Suprapubic skin (tissue), 4 donors: ENCODE measurements at regions not wholly inside any gene's neighbourhood (a gene's known extent, or its start where the extent isn't known, plus 50 kb on each side); places are given as distances from the start of the nearest gene placed in this dataset.

Experiments
- DNase-seq, 2 donors: peaks; one replicate each; pipeline ENCODE4 v3.0.0-alpha.2; 2019; ENCODE audit warnings: low spot score in 2 of 2
- H3K27ac ChIP-seq: fragments of 200-600 bp; sonication (generic); one replicate; pipeline ENCODE4 v1.5.1; 2019
- H3K27me3 ChIP-seq: fragments of 200-600 bp; sonication (generic); one replicate; pipeline ENCODE4 v1.5.1; 2019
- H3K36me3 ChIP-seq: fragments of 200-600 bp; sonication (generic); one replicate; pipeline ENCODE4 v1.5.1; 2019
- H3K4me1 ChIP-seq: fragments of 200-600 bp; sonication (generic); one replicate; pipeline ENCODE4 v1.5.1; 2019
- H3K4me3 ChIP-seq: fragments of 200-600 bp; sonication (generic); one replicate; pipeline ENCODE4 v1.5.1; 2019; ENCODE audit warnings: mild to moderate bottlenecking
- H3K9me3 ChIP-seq: fragments of 200-600 bp; sonication (generic); one replicate; pipeline ENCODE4 v1.5.1; 2019
- CTCF ChIP-seq, 2 donors: fragments of 200-600 bp in 1 of 2; fragments of 450-650 bp in 1 of 2; sonication (generic) in 1 of 2; IDR thresholded peaks; one replicate each; pipeline ENCODE4 v1.5.1; 2016 to 2019; ENCODE audit warnings: antibody characterized with exemption in 2 of 2, mild to moderate bottlenecking in 1 of 2, moderate library complexity in 1 of 2
- EP300 ChIP-seq: sonication (generic); formaldehyde crosslinking; IDR thresholded peaks from one replicate; pipeline ENCODE4 v1.6.1; 2017; ENCODE audit warnings: antibody characterized with exemption
- POLR2A ChIP-seq, 2 donors: fragments of 450-650 bp; IDR thresholded peaks; one replicate each; pipeline ENCODE4 v1.6.1; 2017; ENCODE audit warnings: antibody characterized with exemption in 2 of 2, mild to moderate bottlenecking in 2 of 2, moderate library complexity in 2 of 2
- POLR2AphosphoS5 ChIP-seq, 3 donors: sonication (generic); formaldehyde crosslinking; IDR thresholded peaks; one replicate each; pipeline ENCODE4 v1.6.1; 2017; ENCODE audit warnings: antibody characterized with exemption in 3 of 3
- WGBS: methylation state at CpG from one replicate; pipeline ENCODE4 v1.1.5; 2018; 5-methylcytosine and 5-hydroxymethylcytosine counted together

GRCh38 chr9:16309469-16310271 lies 560.8 kb downstream of the BNC2 start:
- Histone ChIP-seq H3K27me3 (no peaks in the 10 kb centered on the region), H3K27ac (no peak overlapping the region)
- 48% methylated on average over 24 of the region's 24 CpGs for WGBS

GRCh38 chr9:16310278-16311110 lies 560.0 kb downstream of the BNC2 start:
- Histone ChIP-seq H3K36me3 (no peaks in the 10 kb centered on the region), H3K27me3 (no peaks in the 10 kb centered on the region), H3K4me3 (no peak overlapping the region), H3K9me3 (no peaks in the 10 kb centered on the region), H3K27ac (no peak overlapping the region), H3K4me1 (peaks cover 6% of the 10 kb centered on the region)
- 53% methylated on average over 26 of the region's 26 CpGs for WGBS
- TF ChIP-seq EP300 (no peak), CTCF (IDR thresholded peaks at IDR 0.05) (no peak), POLR2AphosphoS5 (IDR thresholded peaks at IDR 0.05) (no peak), POLR2A (IDR thresholded peaks at IDR 0.05) (no peak)
- no peak for DNase-seq

More at GRCh38 chr9:16309469-16310271, 560.8 kb downstream of the BNC2 start:
- no peak overlapping the region for H3K4me3 ChIP-seq
- no peaks in the 10 kb centered on the region for H3K36me3 ChIP-seq
- TF ChIP-seq CTCF (IDR thresholded peaks at IDR 0.05) (no peak), POLR2AphosphoS5 (IDR thresholded peaks at IDR 0.05) (no peak), EP300 (no peak), POLR2A (IDR thresholded peaks at IDR 0.05) (no peak)
- peaks cover 6% of the 10 kb centered on the region for H3K4me1 ChIP-seq
- DNase-seq: no peak
- H3K9me3 ChIP-seq: no peaks in the 10 kb centered on the region

- DNase-seq: no peak
- Histone ChIP-seq H3K4me3 (no peak overlapping the region), H3K27me3 (no peaks in the 10 kb centered on the region), H3K4me1 (peaks cover 6% of the 10 kb centered on the region), H3K27ac (no peak overlapping the region), H3K36me3 (no peaks in the 10 kb centered on the region), H3K9me3 (no peaks in the 10 kb centered on the region)
- WGBS: 69% methylated on average over 6 of the region's 6 CpGs
- TF ChIP-seq POLR2AphosphoS5 (IDR thresholded peaks at IDR 0.05): no peak
- TF ChIP-seq CTCF (IDR thresholded peaks at IDR 0.05): no peak
- no peak for TF ChIP-seq EP300
- TF ChIP-seq POLR2A (IDR thresholded peaks at IDR 0.05): no peak
These were observed 558.4 kb downstream of the BNC2 start for GRCh38 chr9:16312116-16312515.

GRCh38 chr9:16312962-16313546 lies 557.4 kb downstream of the BNC2 start:
- H3K4me1 ChIP-seq: peaks cover 6% of the 10 kb centered on the region
- 81% methylated on average over 10 of the region's 10 CpGs for WGBS
- DNase-seq: no peak
- no peaks in the 10 kb centered on the region for H3K27me3 ChIP-seq
- H3K27ac ChIP-seq: no peak overlapping the region
- H3K9me3 ChIP-seq: no peaks in the 10 kb centered on the region
- H3K4me3 ChIP-seq: no peak overlapping the region
- no peaks in the 10 kb centered on the region for H3K36me3 ChIP-seq
- TF ChIP-seq EP300: no peak
- TF ChIP-seq POLR2AphosphoS5 (IDR thresholded peaks at IDR 0.05): no peak
- no peak for TF ChIP-seq CTCF (IDR thresholded peaks at IDR 0.05)
- no peak for TF ChIP-seq POLR2A (IDR thresholded peaks at IDR 0.05)

- WGBS: 83% methylated on average over 3 of the region's 5 CpGs
- no peak for TF ChIP-seq EP300
- no peak for TF ChIP-seq CTCF (IDR thresholded peaks at IDR 0.05)
- TF ChIP-seq POLR2A (IDR thresholded peaks at IDR 0.05): no peak
- TF ChIP-seq POLR2AphosphoS5 (IDR thresholded peaks at IDR 0.05): no peak
- no peaks in the 10 kb centered on the region for H3K36me3 ChIP-seq
- no peaks in the 10 kb centered on the region for H3K9me3 ChIP-seq
- H3K4me1 ChIP-seq: peaks cover 6% of the 10 kb centered on the region
- H3K27me3 ChIP-seq: no peaks in the 10 kb centered on the region
- no peak for DNase-seq
- no peak overlapping the region for H3K27ac ChIP-seq
- H3K4me3 ChIP-seq: no peak overlapping the region
These were observed 556.0 kb downstream of the BNC2 start for GRCh38 chr9:16314476-16314875.
